ENCODE measurements at regions not wholly inside any gene's neighbourhood (a gene's known extent, or its start where the extent isn't known, plus 50 kb on each side); places are given as distances from the start of the nearest gene placed in this dataset.

GRCh38 chr12:61452076-61452475 is 808.1 kb upstream of the USP15 start:
- no peaks in the 10 kb centered on the region for H3K79me2 ChIP-seq (ENCODE audit: insufficient read depth, low read length)
- TF ChIP-seq CTCF (conservative IDR thresholded peaks at IDR 0.05; ENCODE audit: low read length) (no peak), EZH2phosphoT487 (IDR thresholded peaks at IDR 0.05; ENCODE audit: borderline replicate concordance) (no peak)
- H4K20me1 ChIP-seq (ENCODE audit: insufficient read depth, low read length, poor library complexity, severe bottlenecking): no peaks in the 10 kb centered on the region
- H3F3A ChIP-seq (ENCODE audit: low read depth): no peaks in the 10 kb centered on the region
- no peaks in the 10 kb centered on the region for H3K27me3 ChIP-seq (ENCODE audit: insufficient read depth, low read length, poor library complexity, severe bottlenecking)
- no peaks in the 10 kb centered on the region for H3K4me1 ChIP-seq (ENCODE audit: insufficient read depth, low read length, poor library complexity, severe bottlenecking)
- no peaks in the 10 kb centered on the region for H3K36me3 ChIP-seq (ENCODE audit: insufficient read depth, low read length)
- no peak overlapping the region for H3K4me2 ChIP-seq (ENCODE audit: low read depth, low read length, poor library complexity, severe bottlenecking)
- no peaks in the 10 kb centered on the region for H3K9me2 ChIP-seq (replicated peaks; ENCODE audit: low read depth, low read length)
- H3K9me3 ChIP-seq (ENCODE audit: insufficient read depth, low read depth, low read length): no peaks in the 10 kb centered on the region
- no peak overlapping the region for H3K4me3 ChIP-seq (ENCODE audit: low read length, poor library complexity, severe bottlenecking)
- no peak overlapping the region for H3K9ac ChIP-seq (ENCODE audit: low read depth, low read length, poor library complexity, severe bottlenecking)
- H2AFZ ChIP-seq (ENCODE audit: low read length): no peak overlapping the region

GRCh38 chr12:61487728-61488127 is 772.5 kb upstream of the USP15 start:
- H3K27me3 ChIP-seq (ENCODE audit: insufficient read depth, low read length, poor library complexity, severe bottlenecking): no peaks in the 10 kb centered on the region
- H3K9me3 ChIP-seq (ENCODE audit: insufficient read depth, low read depth, low read length): no peaks in the 10 kb centered on the region
- no peaks in the 10 kb centered on the region for H4K20me1 ChIP-seq (ENCODE audit: insufficient read depth, low read length, poor library complexity, severe bottlenecking)
- H3K4me3 ChIP-seq (ENCODE audit: low read length, poor library complexity, severe bottlenecking): no peak overlapping the region
- H3F3A ChIP-seq (ENCODE audit: low read depth): no peaks in the 10 kb centered on the region
- H2AFZ ChIP-seq (ENCODE audit: low read length): no peak overlapping the region
- no peak overlapping the region for H3K9ac ChIP-seq (ENCODE audit: low read depth, low read length, poor library complexity, severe bottlenecking)
- no peaks in the 10 kb centered on the region for H3K9me2 ChIP-seq (replicated peaks; ENCODE audit: low read depth, low read length)
- no peak overlapping the region for H3K4me2 ChIP-seq (ENCODE audit: low read depth, low read length, poor library complexity, severe bottlenecking)
- H3K4me1 ChIP-seq (ENCODE audit: insufficient read depth, low read length, poor library complexity, severe bottlenecking): no peaks in the 10 kb centered on the region
- H3K79me2 ChIP-seq (ENCODE audit: insufficient read depth, low read length): no peaks in the 10 kb centered on the region
- H3K36me3 ChIP-seq (ENCODE audit: insufficient read depth, low read length): no peaks in the 10 kb centered on the region
- TF ChIP-seq CTCF (conservative IDR thresholded peaks at IDR 0.05; ENCODE audit: low read length): peak; percentile 19; the same call in 1 of the 2 replicates
- TF ChIP-seq EZH2phosphoT487 (IDR thresholded peaks at IDR 0.05; ENCODE audit: borderline replicate concordance): no peak

GRCh38 chr12:61490526-61491498 is 769.4 kb upstream of the USP15 start:
- no peaks in the 10 kb centered on the region for H4K20me1 ChIP-seq (ENCODE audit: insufficient read depth, low read length, poor library complexity, severe bottlenecking)
- H3K4me1 ChIP-seq (ENCODE audit: insufficient read depth, low read length, poor library complexity, severe bottlenecking): no peaks in the 10 kb centered on the region
- no peaks in the 10 kb centered on the region for H3K27me3 ChIP-seq (ENCODE audit: insufficient read depth, low read length, poor library complexity, severe bottlenecking)
- H3K4me3 ChIP-seq (ENCODE audit: low read length, poor library complexity, severe bottlenecking): no peak overlapping the region
- H3K4me2 ChIP-seq (ENCODE audit: low read depth, low read length, poor library complexity, severe bottlenecking): no peak overlapping the region
- H3K9ac ChIP-seq (ENCODE audit: low read depth, low read length, poor library complexity, severe bottlenecking): no peak overlapping the region
- H2AFZ ChIP-seq (ENCODE audit: low read length): no peak overlapping the region
- H3K9me2 ChIP-seq (replicated peaks; ENCODE audit: low read depth, low read length): no peaks in the 10 kb centered on the region
- no peaks in the 10 kb centered on the region for H3K79me2 ChIP-seq (ENCODE audit: insufficient read depth, low read length)
- H3K9me3 ChIP-seq (ENCODE audit: insufficient read depth, low read depth, low read length): no peaks in the 10 kb centered on the region
- no peaks in the 10 kb centered on the region for H3K36me3 ChIP-seq (ENCODE audit: insufficient read depth, low read length)
- H3F3A ChIP-seq (ENCODE audit: low read depth): no peaks in the 10 kb centered on the region
- TF ChIP-seq EZH2phosphoT487 (IDR thresholded peaks at IDR 0.05; ENCODE audit: borderline replicate concordance) (no peak), CTCF (conservative IDR thresholded peaks at IDR 0.05; ENCODE audit: low read length) (no peak)

Measured in Loucy (cell line).